PC-3 (cell line): ENCODE measurements at regions not wholly inside any gene's neighbourhood (a gene's known extent, or its start where the extent isn't known, plus 50 kb on each side); places are given as distances from the start of the nearest gene placed in this dataset.

ENCODE experiments used
- CTCF ChIP-seq: fragments of 300-600 bp; sonication (generic); conservative IDR thresholded peaks from 2 replicates; pipeline ENCODE4 v1.5.1; 2017; ENCODE audit warnings: antibody characterized with exemption, low read depth, mild to moderate bottlenecking, low read length
- EZH2 ChIP-seq: fragments of 300-600 bp; sonication (generic); IDR thresholded peaks from one replicate; pipeline ENCODE4 v1.6.1; 2017; ENCODE audit warnings: antibody characterized with exemption, mild to moderate bottlenecking, low read length; ENCODE audit not compliant: unreplicated experiment

GRCh38 chr11:30091737-30092136, 74.9 kb upstream of the KCNA4 start:
- TF ChIP-seq CTCF, result no peak
- no peak for TF ChIP-seq EZH2
